ENCODE measurements at regions not wholly inside any gene's neighbourhood (a gene's known extent, or its start where the extent isn't known, plus 50 kb on each side); places are given as distances from the start of the nearest gene placed in this dataset.

DNA sequence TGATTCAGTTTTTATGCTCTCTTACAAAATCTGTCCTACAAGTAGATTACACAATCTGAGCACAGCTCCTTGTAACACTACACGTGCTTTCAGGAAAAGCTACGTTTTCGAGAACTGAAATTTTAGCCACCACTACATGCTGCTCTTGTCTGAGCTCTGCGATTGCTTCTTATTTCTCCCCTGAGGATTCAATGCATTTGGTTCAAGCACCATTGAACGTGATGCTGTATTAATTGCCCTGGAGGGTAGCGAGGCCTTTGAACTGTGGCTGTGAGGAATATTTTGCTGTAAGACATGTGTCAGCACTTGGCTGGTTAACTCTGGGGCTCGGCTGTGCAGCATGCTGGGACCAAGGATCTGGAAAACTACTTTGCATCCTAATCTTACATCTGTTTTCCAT, 405.8 kb downstream of the EPHA4 start:
- TF ChIP-seq EZH2phosphoT487 (IDR thresholded peaks at IDR 0.05; ENCODE audit: insufficient read depth, low read depth) = no peak
- TF ChIP-seq EZH2 (IDR thresholded peaks at IDR 0.05; ENCODE audit: insufficient read depth, poor library complexity, severe bottlenecking) = no peak
- WGBS, 2 experiments (ENCODE audit: low coverage in 1 of 2, low lambda C conversion rate in 2 of 2, missing lambda C conversion rate in 2 of 2) = 8 to 10% methylated on average over 7 of the region's 7 CpGs
- peak overlapping the region; percentile 15 for H3K4me2 ChIP-seq (ENCODE audit: unreplicated experiment)
- no peak overlapping the region for H3K4me3 ChIP-seq
- no peaks in the 10 kb centered on the region for H4K20me1 ChIP-seq (ENCODE audit: insufficient read depth)
- no peaks in the 10 kb centered on the region for H3K79me2 ChIP-seq (ENCODE audit: insufficient read depth)
- no peaks in the 10 kb centered on the region for H3K36me3 ChIP-seq (ENCODE audit: low read depth)
- DNase-seq = peak; percentile 71
- H3K27me3 ChIP-seq (replicated peaks; ENCODE audit: insufficient read depth) = no peaks in the 10 kb centered on the region
- no peaks in the 10 kb centered on the region for H3K9me3 ChIP-seq (ENCODE audit: low read depth)
- H3K27ac ChIP-seq = peak overlapping the region; percentile 29; the same call in 1 of the 2 replicates
- H2AFZ ChIP-seq = peak overlapping the region; percentile 65
- peaks cover 11% of the 10 kb centered on the region; the same call in 1 of the 2 replicates for H3F3A ChIP-seq (ENCODE audit: insufficient read depth)
- in situ Hi-C loops (cut with MboI) = no loop called here
- no peak overlapping the region for H3K9ac ChIP-seq
- H3K4me1 ChIP-seq (ENCODE audit: insufficient read depth) = no peaks in the 10 kb centered on the region; the same call in 1 of the 2 replicates
- no peaks in the 10 kb centered on the region for H3K9me2 ChIP-seq (ENCODE audit: insufficient read depth)

DNA sequence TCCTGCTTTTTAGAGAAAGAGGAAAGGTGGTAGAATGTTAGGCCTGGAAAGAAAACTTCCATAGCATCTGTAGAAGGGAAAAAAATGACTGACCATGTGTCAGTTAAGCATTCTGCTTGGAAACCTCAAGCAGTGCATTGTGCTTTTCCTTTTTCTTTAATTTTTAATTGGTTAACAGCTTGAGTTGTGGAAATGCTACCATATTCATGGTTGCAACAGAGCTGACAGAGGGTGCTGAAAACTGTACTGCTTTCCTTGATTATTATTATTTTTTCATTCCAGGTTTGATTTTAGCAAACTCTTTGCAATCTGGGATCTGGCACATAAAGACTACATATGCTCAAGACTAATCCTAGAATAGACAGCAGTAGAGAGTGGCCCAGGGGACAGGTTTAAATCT, 404.5 kb downstream of the EPHA4 start:
- no peak overlapping the region for H3K4me3 ChIP-seq
- H3K27me3 ChIP-seq (replicated peaks; ENCODE audit: insufficient read depth) = no peaks in the 10 kb centered on the region
- H3F3A ChIP-seq (ENCODE audit: insufficient read depth) = peaks cover 11% of the 10 kb centered on the region; the same call in 1 of the 2 replicates
- TF ChIP-seq EZH2phosphoT487 (IDR thresholded peaks at IDR 0.05; ENCODE audit: insufficient read depth, low read depth) = no peak
- no peak for TF ChIP-seq EZH2 (IDR thresholded peaks at IDR 0.05; ENCODE audit: insufficient read depth, poor library complexity, severe bottlenecking)
- no peak overlapping the region for H3K9ac ChIP-seq
- no peak overlapping the region for H3K27ac ChIP-seq
- H3K79me2 ChIP-seq (ENCODE audit: insufficient read depth) = no peaks in the 10 kb centered on the region
- in situ Hi-C loops (cut with MboI) = no loop called here
- H3K4me2 ChIP-seq (ENCODE audit: unreplicated experiment) = no peak overlapping the region
- H3K9me3 ChIP-seq (ENCODE audit: low read depth) = no peaks in the 10 kb centered on the region
- no peak for DNase-seq
- H3K9me2 ChIP-seq (ENCODE audit: insufficient read depth) = no peaks in the 10 kb centered on the region
- H2AFZ ChIP-seq = no peak overlapping the region
- no peaks in the 10 kb centered on the region for H4K20me1 ChIP-seq (ENCODE audit: insufficient read depth)
- H3K4me1 ChIP-seq (ENCODE audit: insufficient read depth) = no peaks in the 10 kb centered on the region; the same call in 1 of the 2 replicates
- no peaks in the 10 kb centered on the region for H3K36me3 ChIP-seq (ENCODE audit: low read depth)

DNA sequence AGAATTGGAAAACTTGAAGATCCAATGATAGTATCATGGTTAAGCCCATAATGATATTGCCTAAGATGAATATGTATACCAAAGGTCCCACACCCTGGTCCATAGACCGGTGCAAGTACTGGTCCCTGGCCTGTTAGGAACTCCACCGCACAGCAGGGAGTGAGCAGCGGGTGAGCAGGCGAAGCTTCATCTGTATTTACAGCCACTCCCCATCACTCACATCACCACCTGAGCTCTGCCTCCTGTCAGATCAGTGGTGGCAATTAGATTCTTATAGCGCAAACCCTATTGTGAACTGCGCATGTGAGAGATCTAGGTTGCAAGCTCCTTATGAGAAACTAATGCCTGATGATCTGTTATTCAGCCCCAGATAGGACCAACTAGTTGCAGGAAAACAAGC, 402.4 kb downstream of the EPHA4 start:
- no peak overlapping the region for H3K9ac ChIP-seq
- no peaks in the 10 kb centered on the region for H3K79me2 ChIP-seq (ENCODE audit: insufficient read depth)
- no peak overlapping the region for H3K27ac ChIP-seq
- H3K27me3 ChIP-seq (replicated peaks; ENCODE audit: insufficient read depth) = no peaks in the 10 kb centered on the region
- TF ChIP-seq EZH2phosphoT487 (IDR thresholded peaks at IDR 0.05; ENCODE audit: insufficient read depth, low read depth) = no peak
- no peak for TF ChIP-seq EZH2 (IDR thresholded peaks at IDR 0.05; ENCODE audit: insufficient read depth, poor library complexity, severe bottlenecking)
- in situ Hi-C loops (cut with MboI) = no loop called here
- H4K20me1 ChIP-seq (ENCODE audit: insufficient read depth) = no peaks in the 10 kb centered on the region
- no peaks in the 10 kb centered on the region for H3K9me3 ChIP-seq (ENCODE audit: low read depth)
- peaks cover 11% of the 10 kb centered on the region; the same call in 1 of the 2 replicates for H3F3A ChIP-seq (ENCODE audit: insufficient read depth)
- H3K36me3 ChIP-seq (ENCODE audit: low read depth) = no peaks in the 10 kb centered on the region
- no peak overlapping the region for H3K4me3 ChIP-seq
- H2AFZ ChIP-seq = no peak overlapping the region
- H3K9me2 ChIP-seq (ENCODE audit: insufficient read depth) = no peaks in the 10 kb centered on the region
- DNase-seq = no peak
- WGBS, 2 experiments (ENCODE audit: low coverage in 1 of 2, low lambda C conversion rate in 2 of 2, missing lambda C conversion rate in 2 of 2) = 80 to 88% methylated on average over 6 of the region's 6 CpGs
- H3K4me1 ChIP-seq (ENCODE audit: insufficient read depth) = no peaks in the 10 kb centered on the region; the same call in 1 of the 2 replicates
- no peak overlapping the region for H3K4me2 ChIP-seq (ENCODE audit: unreplicated experiment)

DNA sequence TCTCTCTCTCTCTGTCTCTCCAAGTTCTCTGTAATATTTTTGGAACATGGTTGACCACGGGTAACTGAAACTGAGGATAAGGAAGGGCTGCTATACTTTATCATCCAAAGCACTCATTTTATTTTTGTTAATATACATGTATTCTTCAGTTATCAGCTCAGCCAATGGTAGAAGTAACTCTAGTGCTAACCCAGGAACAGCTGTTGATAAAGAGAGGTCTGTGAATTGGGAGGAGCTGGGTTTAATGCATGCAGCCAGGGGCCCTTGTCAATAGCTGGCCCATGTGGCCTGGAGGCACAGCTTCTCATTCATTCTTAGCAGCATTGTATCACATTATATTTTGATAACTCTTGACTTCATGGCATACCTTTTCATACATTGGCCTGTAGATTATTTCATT, 401.6 kb downstream of the EPHA4 start:
- no peak overlapping the region for H3K4me2 ChIP-seq (ENCODE audit: unreplicated experiment)
- H2AFZ ChIP-seq = no peak overlapping the region
- no peaks in the 10 kb centered on the region for H4K20me1 ChIP-seq (ENCODE audit: insufficient read depth)
- in situ Hi-C loops (cut with MboI) = no loop called here
- DNase-seq = no peak
- no peaks in the 10 kb centered on the region for H3K9me3 ChIP-seq (ENCODE audit: low read depth)
- H3K4me3 ChIP-seq = no peak overlapping the region
- no peaks in the 10 kb centered on the region; the same call in 1 of the 2 replicates for H3K4me1 ChIP-seq (ENCODE audit: insufficient read depth)
- H3K27ac ChIP-seq = no peak overlapping the region
- peaks cover 11% of the 10 kb centered on the region; the same call in 1 of the 2 replicates for H3F3A ChIP-seq (ENCODE audit: insufficient read depth)
- WGBS, 2 experiments (ENCODE audit: low coverage in 1 of 2, low lambda C conversion rate in 2 of 2, missing lambda C conversion rate in 2 of 2) = 35 to 56% methylated on average over 1 of the region's 1 CpG
- no peaks in the 10 kb centered on the region for H3K36me3 ChIP-seq (ENCODE audit: low read depth)
- TF ChIP-seq EZH2phosphoT487 (IDR thresholded peaks at IDR 0.05; ENCODE audit: insufficient read depth, low read depth) (no peak), EZH2 (IDR thresholded peaks at IDR 0.05; ENCODE audit: insufficient read depth, poor library complexity, severe bottlenecking) (no peak)
- no peaks in the 10 kb centered on the region for H3K9me2 ChIP-seq (ENCODE audit: insufficient read depth)
- no peak overlapping the region for H3K9ac ChIP-seq
- H3K27me3 ChIP-seq (replicated peaks; ENCODE audit: insufficient read depth) = no peaks in the 10 kb centered on the region
- no peaks in the 10 kb centered on the region for H3K79me2 ChIP-seq (ENCODE audit: insufficient read depth)

DNA sequence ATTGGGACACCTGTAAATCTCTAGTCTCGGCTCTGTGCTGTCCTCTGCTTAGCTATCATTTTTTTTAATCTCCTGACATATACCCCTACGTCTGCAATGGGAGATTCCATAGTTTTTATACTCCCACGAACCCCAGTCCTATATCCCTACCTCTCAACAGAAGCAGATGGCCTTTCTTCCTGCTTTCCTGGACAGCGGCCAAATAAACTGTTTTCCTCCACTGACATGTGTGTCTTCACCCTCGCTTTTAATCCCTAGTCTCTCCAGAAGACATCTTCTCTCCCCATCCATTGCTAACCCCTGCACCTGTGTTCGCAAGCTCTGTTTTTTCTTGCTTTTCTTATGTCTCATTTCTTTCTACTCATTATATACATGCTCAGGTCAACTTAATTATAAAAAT, 395.4 kb downstream of the EPHA4 start:
- Histone ChIP-seq H3K4me3 (no peak overlapping the region), H3K4me1 (ENCODE audit: insufficient read depth) (no peaks in the 10 kb centered on the region), H3K79me2 (ENCODE audit: insufficient read depth) (no peaks in the 10 kb centered on the region), H3K9ac (no peak overlapping the region), H3K9me2 (ENCODE audit: insufficient read depth) (no peaks in the 10 kb centered on the region), H3K9me3 (ENCODE audit: low read depth) (no peaks in the 10 kb centered on the region), H4K20me1 (ENCODE audit: insufficient read depth) (no peaks in the 10 kb centered on the region), H3K27ac (no peak overlapping the region), H2AFZ (no peak overlapping the region), H3K27me3 (replicated peaks; ENCODE audit: insufficient read depth) (no peaks in the 10 kb centered on the region), H3F3A (ENCODE audit: insufficient read depth) (no peaks in the 10 kb centered on the region), H3K4me2 (ENCODE audit: unreplicated experiment) (no peak overlapping the region), H3K36me3 (ENCODE audit: low read depth) (no peaks in the 10 kb centered on the region)
- 26 to 30% methylated on average over 6 of the region's 6 CpGs for WGBS, 2 experiments (ENCODE audit: low coverage in 1 of 2, low lambda C conversion rate in 2 of 2, missing lambda C conversion rate in 2 of 2)
- TF ChIP-seq EZH2phosphoT487 (IDR thresholded peaks at IDR 0.05; ENCODE audit: insufficient read depth, low read depth) = no peak
- TF ChIP-seq EZH2 (IDR thresholded peaks at IDR 0.05; ENCODE audit: insufficient read depth, poor library complexity, severe bottlenecking) = no peak
- in situ Hi-C loops (cut with MboI) = no loop called here
- no peak for DNase-seq
